ENCODE measurements at regions not wholly inside any gene's neighbourhood (a gene's known extent, or its start where the extent isn't known, plus 50 kb on each side); places are given as distances from the start of the nearest gene placed in this dataset.

DNA sequence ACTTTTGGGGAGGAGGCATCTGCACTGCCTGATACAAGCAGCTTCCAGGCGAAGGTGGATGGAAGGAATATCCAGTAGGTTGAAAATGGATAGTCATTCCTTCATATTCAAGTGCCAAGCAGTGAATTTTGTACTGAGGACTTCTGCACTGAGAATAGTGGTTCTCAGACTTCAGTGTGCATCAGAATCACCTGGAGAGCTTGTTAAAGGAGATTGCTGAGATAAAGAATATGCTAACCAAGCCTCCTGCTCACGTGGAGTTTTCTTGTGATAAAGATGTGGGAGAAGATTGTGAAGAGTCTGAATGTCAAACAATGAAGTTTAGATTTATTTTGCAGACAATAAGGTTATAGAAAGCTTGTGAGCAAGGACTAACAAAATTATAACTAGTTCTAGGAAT lies 97.8 kb downstream of the HFE start (continued):
- TF ChIP-seq, protein P1, sequence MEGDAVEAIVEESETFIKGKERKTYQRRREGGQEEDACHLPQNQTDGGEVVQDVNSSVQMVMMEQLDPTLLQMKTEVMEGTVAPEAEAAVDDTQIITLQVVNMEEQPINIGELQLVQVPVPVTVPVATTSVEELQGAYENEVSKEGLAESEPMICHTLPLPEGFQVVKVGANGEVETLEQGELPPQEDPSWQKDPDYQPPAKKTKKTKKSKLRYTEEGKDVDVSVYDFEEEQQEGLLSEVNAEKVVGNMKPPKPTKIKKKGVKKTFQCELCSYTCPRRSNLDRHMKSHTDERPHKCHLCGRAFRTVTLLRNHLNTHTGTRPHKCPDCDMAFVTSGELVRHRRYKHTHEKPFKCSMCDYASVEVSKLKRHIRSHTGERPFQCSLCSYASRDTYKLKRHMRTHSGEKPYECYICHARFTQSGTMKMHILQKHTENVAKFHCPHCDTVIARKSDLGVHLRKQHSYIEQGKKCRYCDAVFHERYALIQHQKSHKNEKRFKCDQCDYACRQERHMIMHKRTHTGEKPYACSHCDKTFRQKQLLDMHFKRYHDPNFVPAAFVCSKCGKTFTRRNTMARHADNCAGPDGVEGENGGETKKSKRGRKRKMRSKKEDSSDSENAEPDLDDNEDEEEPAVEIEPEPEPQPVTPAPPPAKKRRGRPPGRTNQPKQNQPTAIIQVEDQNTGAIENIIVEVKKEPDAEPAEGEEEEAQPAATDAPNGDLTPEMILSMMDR (IDR thresholded peaks at IDR 0.05), result no peak
- TF ChIP-seq, protein P2, sequence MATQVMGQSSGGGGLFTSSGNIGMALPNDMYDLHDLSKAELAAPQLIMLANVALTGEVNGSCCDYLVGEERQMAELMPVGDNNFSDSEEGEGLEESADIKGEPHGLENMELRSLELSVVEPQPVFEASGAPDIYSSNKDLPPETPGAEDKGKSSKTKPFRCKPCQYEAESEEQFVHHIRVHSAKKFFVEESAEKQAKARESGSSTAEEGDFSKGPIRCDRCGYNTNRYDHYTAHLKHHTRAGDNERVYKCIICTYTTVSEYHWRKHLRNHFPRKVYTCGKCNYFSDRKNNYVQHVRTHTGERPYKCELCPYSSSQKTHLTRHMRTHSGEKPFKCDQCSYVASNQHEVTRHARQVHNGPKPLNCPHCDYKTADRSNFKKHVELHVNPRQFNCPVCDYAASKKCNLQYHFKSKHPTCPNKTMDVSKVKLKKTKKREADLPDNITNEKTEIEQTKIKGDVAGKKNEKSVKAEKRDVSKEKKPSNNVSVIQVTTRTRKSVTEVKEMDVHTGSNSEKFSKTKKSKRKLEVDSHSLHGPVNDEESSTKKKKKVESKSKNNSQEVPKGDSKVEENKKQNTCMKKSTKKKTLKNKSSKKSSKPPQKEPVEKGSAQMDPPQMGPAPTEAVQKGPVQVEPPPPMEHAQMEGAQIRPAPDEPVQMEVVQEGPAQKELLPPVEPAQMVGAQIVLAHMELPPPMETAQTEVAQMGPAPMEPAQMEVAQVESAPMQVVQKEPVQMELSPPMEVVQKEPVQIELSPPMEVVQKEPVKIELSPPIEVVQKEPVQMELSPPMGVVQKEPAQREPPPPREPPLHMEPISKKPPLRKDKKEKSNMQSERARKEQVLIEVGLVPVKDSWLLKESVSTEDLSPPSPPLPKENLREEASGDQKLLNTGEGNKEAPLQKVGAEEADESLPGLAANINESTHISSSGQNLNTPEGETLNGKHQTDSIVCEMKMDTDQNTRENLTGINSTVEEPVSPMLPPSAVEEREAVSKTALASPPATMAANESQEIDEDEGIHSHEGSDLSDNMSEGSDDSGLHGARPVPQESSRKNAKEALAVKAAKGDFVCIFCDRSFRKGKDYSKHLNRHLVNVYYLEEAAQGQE (IDR thresholded peaks at IDR 0.05), result no peak
- TF ChIP-seq EHF (CRISPR knock-in tag; IDR thresholded peaks at IDR 0.05), result no peak
- TF ChIP-seq, protein P3, sequence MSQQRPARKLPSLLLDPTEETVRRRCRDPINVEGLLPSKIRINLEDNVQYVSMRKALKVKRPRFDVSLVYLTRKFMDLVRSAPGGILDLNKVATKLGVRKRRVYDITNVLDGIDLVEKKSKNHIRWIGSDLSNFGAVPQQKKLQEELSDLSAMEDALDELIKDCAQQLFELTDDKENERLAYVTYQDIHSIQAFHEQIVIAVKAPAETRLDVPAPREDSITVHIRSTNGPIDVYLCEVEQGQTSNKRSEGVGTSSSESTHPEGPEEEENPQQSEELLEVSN (IDR thresholded peaks at IDR 0.05; ENCODE audit: borderline replicate concordance, low read depth), result no peak
- no peak for TF ChIP-seq RARB (CRISPR knock-in tag; IDR thresholded peaks at IDR 0.05)
- TF ChIP-seq JUNB (IDR thresholded peaks at IDR 0.05), result no peak
- TF ChIP-seq POLR2AphosphoS2 (conservative IDR thresholded peaks at IDR 0.05; ENCODE audit: low read length), result no peak
- TF ChIP-seq RNF2 (IDR thresholded peaks at IDR 0.05; ENCODE audit: borderline replicate concordance, low read depth), result no peak
- TF ChIP-seq ZNF302 (CRISPR knock-in tag; IDR thresholded peaks at IDR 0.05), result no peak

DNA sequence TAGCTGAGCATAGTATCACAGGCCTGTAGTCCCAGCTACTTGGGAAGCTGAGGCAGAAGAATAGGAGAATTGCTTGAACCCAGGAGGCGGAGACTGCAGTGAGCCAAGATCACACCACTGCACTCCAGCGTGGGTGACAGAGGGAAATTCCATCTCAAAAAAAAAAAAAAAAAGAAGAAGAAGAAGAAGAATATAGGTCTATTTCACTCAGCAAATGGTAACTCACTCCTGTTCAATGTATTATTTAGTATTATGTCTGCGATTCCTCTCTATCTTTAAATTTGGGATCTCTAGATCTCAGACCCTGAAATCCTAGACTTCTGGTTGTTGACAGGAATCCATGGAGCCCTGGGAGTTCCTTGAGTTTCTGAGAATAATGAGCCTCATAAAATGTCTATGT lies 98.6 kb downstream of the HFE start:
- FAIRE-seq (no peak), DNase-seq (ENCODE audit: low read depth in 1 of 2, low spot score in 1 of 2) (no peak), ATAC-seq (no peak)
- 97% methylated on average over 3 of the region's 3 CpGs for WGBS (ENCODE audit: missing lambda C conversion rate)
- TF ChIP-seq FOXS1 (CRISPR knock-in tag; IDR thresholded peaks at IDR 0.05), result no peak
- TF ChIP-seq HEYL (CRISPR knock-in tag; IDR thresholded peaks at IDR 0.05), result no peak
- TF ChIP-seq CBX2 (IDR thresholded peaks at IDR 0.05; ENCODE audit: borderline replicate concordance, low read depth), result no peak
- no peak for TF ChIP-seq SMC3 (IDR thresholded peaks at IDR 0.05)
- no peak for TF ChIP-seq TP53 (CRISPR knock-in tag; IDR thresholded peaks at IDR 0.05)
- Histone ChIP-seq H3K4me1 (peaks cover 18% of the 10 kb centered on the region), H3K4me2 (no peak overlapping the region), H3K4me3 (no peak overlapping the region), H3K9me3 (no peaks in the 10 kb centered on the region), H3K27ac (peak overlapping the region in 1 of 2 experiments; percentile 87; a peak in 3 of 6 replicates)
- ChIA-PET POLR2A (no interaction called here), CTCF (interaction anchor here (1.4 kb wide), 1 partner anchor 10 kb away, joined by 3 read pairs; no protein-coding TSS in a partner anchor)

DNA sequence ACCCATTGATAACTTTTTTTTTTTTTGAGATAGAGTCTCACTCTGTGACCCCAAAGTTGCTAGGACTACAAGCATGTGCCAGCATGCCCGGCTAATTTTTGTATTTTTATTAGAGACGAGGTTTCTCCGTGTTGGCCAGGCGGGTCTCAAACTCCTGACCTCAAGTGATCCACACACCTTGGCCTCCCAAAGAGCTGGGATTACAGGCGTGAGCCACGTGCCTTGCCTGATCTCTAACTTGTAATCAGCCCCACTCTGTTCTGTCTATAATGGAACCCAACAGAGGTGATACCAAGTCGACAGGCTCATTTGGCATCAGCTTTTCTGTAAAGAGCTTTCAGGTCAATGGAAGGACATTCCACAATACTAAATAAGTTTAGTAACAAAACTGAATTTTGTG lies 99.4 kb downstream of the HFE start:
- ATAC-seq (no peak), FAIRE-seq (no peak), DNase-seq (ENCODE audit: low read depth in 1 of 2, low spot score in 1 of 2) (no peak)
- ChIA-PET POLR2A (interaction anchor here (2.8 kb wide), 1 partner anchor 12 kb away, joined by 14 read pairs; a partner anchor contains a TSS), CTCF (interaction anchor here (1.1 to 1.4 kb wide), 2 partner anchors 11 to 136 kb away, joined by 3 to 4 read pairs; no protein-coding TSS in a partner anchor)
- TF ChIP-seq FOSB (CRISPR knock-in tag; IDR thresholded peaks at IDR 0.05) (no peak), KDM5A (IDR thresholded peaks at IDR 0.05) (no peak), HOXA7 (CRISPR knock-in tag; IDR thresholded peaks at IDR 0.05) (no peak), ZSCAN20 (CRISPR knock-in tag; IDR thresholded peaks at IDR 0.05) (no peak), EP300 (IDR thresholded peaks at IDR 0.05) (no peak), HEYL (CRISPR knock-in tag; IDR thresholded peaks at IDR 0.05) (no peak), ZFP36 (IDR thresholded peaks at IDR 0.05; ENCODE audit: borderline replicate concordance, partially characterized antibody) (no peak), PHF8 (IDR thresholded peaks at IDR 0.05; ENCODE audit: borderline replicate concordance, low read depth) (no peak), CEBPB (IDR thresholded peaks at IDR 0.05) (no peak), CHD4 (IDR thresholded peaks at IDR 0.05; ENCODE audit: borderline replicate concordance) (no peak), ZC3H11A (IDR thresholded peaks at IDR 0.05) (no peak), SMC3 (IDR thresholded peaks at IDR 0.05) (no peak)
- TF ChIP-seq, protein P4, sequence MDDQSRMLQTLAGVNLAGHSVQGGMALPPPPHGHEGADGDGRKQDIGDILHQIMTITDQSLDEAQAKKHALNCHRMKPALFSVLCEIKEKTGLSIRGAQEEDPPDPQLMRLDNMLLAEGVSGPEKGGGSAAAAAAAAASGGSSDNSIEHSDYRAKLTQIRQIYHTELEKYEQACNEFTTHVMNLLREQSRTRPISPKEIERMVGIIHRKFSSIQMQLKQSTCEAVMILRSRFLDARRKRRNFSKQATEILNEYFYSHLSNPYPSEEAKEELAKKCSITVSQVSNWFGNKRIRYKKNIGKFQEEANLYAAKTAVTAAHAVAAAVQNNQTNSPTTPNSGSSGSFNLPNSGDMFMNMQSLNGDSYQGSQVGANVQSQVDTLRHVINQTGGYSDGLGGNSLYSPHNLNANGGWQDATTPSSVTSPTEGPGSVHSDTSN (IDR thresholded peaks at IDR 0.05), result no peak
- TF ChIP-seq, protein P5, sequence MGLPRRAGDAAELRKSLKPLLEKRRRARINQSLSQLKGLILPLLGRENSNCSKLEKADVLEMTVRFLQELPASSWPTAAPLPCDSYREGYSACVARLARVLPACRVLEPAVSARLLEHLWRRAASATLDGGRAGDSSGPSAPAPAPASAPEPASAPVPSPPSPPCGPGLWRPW (IDR thresholded peaks at IDR 0.05), result no peak
- TF ChIP-seq, protein P6, sequence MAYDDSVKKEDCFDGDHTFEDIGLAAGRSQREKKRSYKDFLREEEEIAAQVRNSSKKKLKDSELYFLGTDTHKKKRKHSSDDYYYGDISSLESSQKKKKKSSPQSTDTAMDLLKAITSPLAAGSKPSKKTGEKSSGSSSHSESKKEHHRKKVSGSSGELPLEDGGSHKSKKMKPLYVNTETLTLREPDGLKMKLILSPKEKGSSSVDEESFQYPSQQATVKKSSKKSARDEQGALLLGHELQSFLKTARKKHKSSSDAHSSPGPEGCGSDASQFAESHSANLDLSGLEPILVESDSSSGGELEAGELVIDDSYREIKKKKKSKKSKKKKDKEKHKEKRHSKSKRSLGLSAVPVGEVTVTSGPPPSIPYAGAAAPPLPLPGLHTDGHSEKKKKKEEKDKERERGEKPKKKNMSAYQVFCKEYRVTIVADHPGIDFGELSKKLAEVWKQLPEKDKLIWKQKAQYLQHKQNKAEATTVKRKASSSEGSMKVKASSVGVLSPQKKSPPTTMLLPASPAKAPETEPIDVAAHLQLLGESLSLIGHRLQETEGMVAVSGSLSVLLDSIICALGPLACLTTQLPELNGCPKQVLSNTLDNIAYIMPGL (CRISPR knock-in tag; IDR thresholded peaks at IDR 0.05; ENCODE audit: borderline replicate concordance), result no peak
- Histone ChIP-seq H3K9me3 (no peaks in the 10 kb centered on the region), H3K4me1 (peaks cover 18% of the 10 kb centered on the region), H3K4me3 (no peak overlapping the region), H3K4me2 (no peak overlapping the region), H3K27ac (peak overlapping the region; percentile 87 to 91; a peak in 4 of 6 replicates)
- 85% methylated on average over 2 of the region's 7 CpGs for WGBS (ENCODE audit: missing lambda C conversion rate)

All from A549 (cell line).